NCI-H2029 (cell line): ENCODE measurements at regions not wholly inside any gene's neighbourhood (a gene's known extent, or its start where the extent isn't known, plus 50 kb on each side); places are given as distances from the start of the nearest gene placed in this dataset.

Experiments
- DNase-seq: peaks from one replicate; lab custom pipeline; 2025; lab: John Stamatoyannopoulos, UW

DNA sequence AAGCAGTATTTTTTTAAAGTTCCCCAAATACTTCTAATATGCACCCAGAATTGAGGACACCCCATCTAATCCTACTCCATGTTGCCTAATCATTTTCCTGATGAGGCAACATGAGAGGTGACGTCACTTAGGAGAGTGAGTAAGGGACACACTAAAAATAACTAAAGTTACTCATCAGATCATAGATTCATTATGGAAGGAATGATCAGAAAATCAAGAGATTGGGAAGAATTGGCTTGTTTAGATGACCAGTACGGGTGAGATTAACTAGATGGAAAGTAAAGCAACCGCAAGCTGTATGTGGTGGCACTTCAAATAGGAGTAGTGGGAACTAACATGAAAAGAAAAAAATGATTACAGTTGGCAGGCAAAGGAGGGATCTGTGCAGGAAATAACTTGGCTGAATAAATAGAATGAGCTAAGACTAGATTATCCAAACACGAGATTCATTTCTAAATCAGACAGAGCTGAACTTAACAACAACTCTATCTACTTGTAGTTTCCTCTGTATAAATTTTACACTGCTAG, 61.4 kb upstream of the CXADR start:
- peak; percentile 31 for DNase-seq

DNA sequence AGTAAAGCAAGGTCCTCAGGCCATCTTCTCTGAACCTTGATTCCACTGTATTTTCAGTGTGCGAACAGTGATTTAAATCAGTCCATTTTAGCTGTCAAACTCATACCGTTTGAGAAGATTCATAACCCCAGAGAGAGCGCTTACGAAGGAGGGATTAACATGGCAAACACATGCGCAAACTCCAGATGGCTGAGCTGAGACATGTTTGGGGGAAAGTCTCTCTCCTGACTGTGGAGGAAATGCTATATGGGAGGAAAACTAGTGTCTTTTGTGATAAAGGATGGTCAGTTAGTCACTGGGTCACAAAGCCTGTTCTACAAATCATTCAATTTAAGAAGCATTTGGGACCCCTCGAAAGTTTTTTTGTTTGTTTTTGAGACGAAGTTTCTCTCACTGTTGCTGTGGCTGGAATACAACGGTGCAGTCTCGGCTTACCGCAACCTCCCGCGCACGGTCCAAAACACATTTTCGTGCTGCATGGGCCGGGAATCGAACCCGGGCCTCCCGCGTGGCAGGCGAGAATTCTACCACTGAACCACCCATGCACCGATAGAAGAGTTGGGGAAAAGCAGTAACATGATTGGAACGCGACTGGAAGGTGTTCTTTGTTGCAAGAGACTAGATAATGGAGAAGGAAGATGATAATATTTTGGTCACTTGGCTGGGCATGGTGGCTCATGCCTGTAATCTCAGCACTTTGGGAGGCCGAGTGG, 58.4 kb upstream of the CXADR start:
- DNase-seq: no peak

DNA sequence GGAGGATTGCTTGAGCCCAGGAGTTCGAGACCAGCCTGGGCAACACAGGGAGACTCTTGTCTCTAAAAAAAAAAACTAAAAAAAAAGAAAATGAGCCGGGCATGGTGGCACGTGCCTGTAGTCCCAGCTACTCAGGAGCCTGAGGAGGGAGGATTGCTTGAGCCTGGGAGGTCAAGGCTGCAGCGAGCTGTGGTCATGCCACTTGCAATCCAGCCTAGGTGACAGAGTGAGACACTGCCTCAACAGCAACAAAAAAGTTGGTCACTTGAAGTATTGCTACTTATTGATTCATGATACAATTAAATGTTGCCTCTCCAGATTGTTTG, 57.9 kb upstream of the CXADR start:
- DNase-seq: no peak

DNA sequence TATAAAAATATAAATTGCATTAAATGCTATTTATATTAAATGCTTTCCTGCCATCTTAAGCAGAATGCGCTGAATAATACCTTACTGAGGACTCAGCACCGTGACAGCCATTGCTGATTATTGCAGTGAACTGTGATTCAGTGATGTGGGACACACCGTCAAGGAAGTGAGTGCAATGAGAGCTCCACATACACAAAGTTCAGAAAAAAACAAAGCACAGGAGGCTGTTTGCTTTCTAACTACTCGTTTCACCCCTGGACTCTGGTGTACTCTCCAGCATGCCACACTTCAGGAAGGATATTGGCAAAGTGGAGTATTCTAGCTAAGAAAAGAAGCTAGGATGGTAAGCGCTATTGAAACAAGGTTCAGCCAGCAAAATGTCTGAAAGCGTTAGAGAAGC, 57.4 kb upstream of the CXADR start:
- no peak for DNase-seq

DNA sequence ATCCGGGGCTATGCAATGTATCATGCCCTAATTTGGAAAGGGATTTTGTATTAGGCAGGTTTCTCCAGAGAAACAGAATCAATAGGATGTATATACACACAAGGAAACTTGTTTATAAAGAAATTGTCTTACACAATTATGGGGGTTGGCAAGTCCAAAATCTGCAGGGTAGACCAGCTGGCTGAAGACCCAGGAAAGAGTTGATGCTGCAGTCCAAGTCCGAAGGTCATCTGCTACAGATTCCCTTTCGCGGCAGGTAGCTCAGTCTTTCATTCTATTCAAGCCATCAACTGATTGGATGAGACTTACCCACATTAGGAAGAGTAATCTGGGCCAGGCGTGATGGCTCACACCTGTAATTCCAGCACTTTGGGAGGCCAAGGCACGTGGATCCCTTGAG, 54.6 kb upstream of the CXADR start:
- DNase-seq: no peak

DNA sequence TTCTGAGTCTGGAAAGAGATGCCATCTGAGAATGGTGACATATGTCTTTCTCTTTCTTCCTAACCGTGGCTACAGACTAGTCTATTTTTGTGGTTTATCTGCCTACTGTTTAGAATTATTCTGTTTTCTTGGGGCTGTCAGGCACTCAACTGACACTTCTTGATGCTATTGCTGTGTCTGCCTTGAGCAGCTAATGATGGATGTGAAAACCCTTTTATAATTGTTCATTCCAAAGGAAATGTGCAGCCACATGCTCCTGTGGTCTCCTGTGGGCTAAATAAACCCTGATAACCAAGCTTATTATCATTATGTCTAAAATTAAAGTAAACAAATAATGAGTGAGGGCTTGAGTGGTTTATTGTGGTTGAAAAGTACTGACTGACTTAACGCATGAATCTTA, 52.7 kb upstream of the CXADR start:
- DNase-seq: no peak

DNA sequence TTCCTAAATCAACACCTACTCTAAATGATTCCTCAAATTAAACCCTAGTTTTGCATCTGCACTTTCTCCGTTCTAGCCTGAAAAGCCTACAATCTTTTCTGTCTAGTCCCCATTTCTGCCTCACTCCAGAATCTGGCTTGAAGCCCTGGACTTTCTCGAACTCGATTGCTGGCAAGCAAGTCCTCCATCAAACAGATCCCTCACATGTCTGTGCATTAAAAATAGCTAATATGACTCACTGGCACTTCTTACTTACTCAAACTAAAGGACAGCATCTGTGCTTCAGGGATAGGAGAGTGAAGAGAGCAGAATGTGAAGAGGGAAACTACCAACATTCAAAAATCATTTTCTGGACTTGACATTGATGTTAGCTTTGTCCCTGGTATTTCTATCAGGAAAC, 51.8 kb upstream of the CXADR start:
- no peak for DNase-seq

DNA sequence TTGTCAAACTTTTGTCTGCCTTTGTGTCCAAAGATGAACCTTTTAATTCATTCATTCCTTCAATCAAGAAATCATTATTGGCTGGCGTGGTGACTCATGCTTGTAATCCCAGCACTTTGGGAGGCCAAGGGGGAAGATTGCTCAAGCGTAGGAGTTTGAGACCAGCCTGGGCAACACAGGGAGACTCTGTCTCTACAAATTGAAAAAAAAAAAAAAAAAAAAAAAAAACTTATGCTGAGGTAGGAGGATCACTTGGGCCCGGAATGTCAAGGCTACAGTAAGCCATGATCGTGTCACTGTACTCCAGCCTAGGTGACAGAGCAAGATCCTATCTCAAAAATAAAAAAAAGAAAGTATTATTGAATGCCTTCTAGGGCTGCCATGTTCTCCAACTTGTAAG, 51.3 kb upstream of the CXADR start:
- DNase-seq: no peak

DNA sequence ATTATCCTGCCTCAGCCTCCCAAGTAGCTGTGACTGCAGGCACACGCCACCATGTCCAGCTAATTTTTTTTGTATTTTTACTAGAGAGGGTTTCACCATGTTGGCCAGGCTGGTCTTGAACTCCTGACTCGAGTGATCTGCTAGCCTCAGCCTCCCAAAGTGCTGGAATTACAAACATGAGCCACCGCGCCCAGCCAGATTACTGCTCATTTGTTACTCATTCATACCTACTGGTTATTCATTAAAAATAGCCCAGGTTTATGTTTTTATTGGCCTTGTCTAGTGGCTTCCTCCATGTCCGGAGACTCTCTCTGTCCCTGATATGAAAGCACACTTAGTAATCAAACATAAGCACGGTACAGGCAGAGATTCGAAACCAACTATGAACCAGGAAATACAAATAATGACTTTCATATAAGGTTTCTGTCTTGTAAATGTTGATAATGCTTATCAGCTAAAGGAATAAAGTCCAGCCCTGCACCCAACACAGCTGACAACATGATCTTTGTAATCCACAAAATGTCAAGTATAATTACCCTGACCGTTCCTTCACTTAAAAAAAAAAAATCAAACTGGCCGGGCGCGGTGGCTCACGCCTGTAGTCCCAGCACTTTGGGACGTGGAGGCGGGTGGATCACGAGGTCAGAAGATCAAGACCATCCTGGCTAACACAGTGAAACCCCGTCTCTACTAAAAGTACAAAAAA, 50.4 kb upstream of the CXADR start:
- DNase-seq: no peak
